Thyroid gland (tissue), 4 donors: ENCODE measurements at regions not wholly inside any gene's neighbourhood (a gene's known extent, or its start where the extent isn't known, plus 50 kb on each side); places are given as distances from the start of the nearest gene placed in this dataset.

Experiments
- CTCF ChIP-seq, 6 experiments: fragments of 200-600 bp in 3 of 6; fragments of 450-650 bp in 3 of 6; sonication (generic) in 3 of 6; IDR thresholded peaks; one replicate each; pipeline ENCODE4 v1.5.1; 2016 to 2019; ENCODE audit warnings: antibody characterized with exemption in 6 of 6, mild to moderate bottlenecking in 2 of 6, inconsistent platforms in 1 of 6, moderate library complexity in 1 of 6
- POLR2A ChIP-seq, 2 donors: fragments of 450-650 bp; IDR thresholded peaks; one replicate each; pipeline ENCODE4 v1.6.1; 2017; ENCODE audit warnings: antibody characterized with exemption in 2 of 2, mild to moderate bottlenecking in 2 of 2, moderate library complexity in 1 of 2

GRCh38 chr1:82994616-82995263 lies 1004.2 kb downstream of the TTLL7 start:
- TF ChIP-seq CTCF (IDR thresholded peaks at IDR 0.05) = no peak
- no peak for TF ChIP-seq POLR2A (IDR thresholded peaks at IDR 0.05)
